HL-60 (cell line): ENCODE measurements at regions not wholly inside any gene's neighbourhood (a gene's known extent, or its start where the extent isn't known, plus 50 kb on each side); places are given as distances from the start of the nearest gene placed in this dataset.

Source experiments
- DNase-seq, 2 experiments: peaks; one replicate each; pipeline ENCODE4 v3.0.0-alpha.2; 2010 to 2020; ENCODE audit warnings: low read depth in 1 of 2, low spot score in 1 of 2
- H3K27ac ChIP-seq: fragments of 250-450 bp; sonication (Bioruptor Pico); replicated peaks from 2 replicates; pipeline ENCODE4 v1.5.1; 2020; ENCODE audit warnings: mild to moderate bottlenecking, moderate library complexity
- H3K27me3 ChIP-seq: fragments of 250-450 bp; sonication (Bioruptor Pico); 2 replicates; pipeline ENCODE4 v1.5.1; 2021; ENCODE audit warnings: mild to moderate bottlenecking, moderate library complexity; ENCODE audit not compliant: insufficient read depth, poor library complexity, severe bottlenecking
- H3K4me3 ChIP-seq: replicated peaks from 2 replicates; pipeline ENCODE4 v1.5.1; 2011; ENCODE audit warnings: mild to moderate bottlenecking, control low read depth, low read length; ENCODE audit not compliant: insufficient read depth
- GABPA ChIP-seq: IDR thresholded peaks from 2 replicates; pipeline ENCODE4 v1.6.1; 2012; ENCODE audit warnings: low read depth
- POLR2AphosphoS5 ChIP-seq: IDR thresholded peaks from 2 replicates; pipeline ENCODE4 v1.6.1; 2012; ENCODE audit warnings: low read depth
- SPI1 ChIP-seq: IDR thresholded peaks from 2 replicates; pipeline ENCODE4 v1.6.1; 2012; ENCODE audit warnings: low read depth, mild to moderate bottlenecking, borderline replicate concordance
- TF ChIP-seq, protein P1 (sequence below): IDR thresholded peaks from 2 replicates; pipeline ENCODE4 v1.6.1; 2012; ENCODE audit warnings: low read depth; ENCODE audit not compliant: insufficient replicate concordance
- TF ChIP-seq, protein P2 (sequence below): IDR thresholded peaks from one replicate; pipeline ENCODE4 v1.5.1; 2011; ENCODE audit warnings: low read length, control low read depth, inconsistent platforms; ENCODE audit not compliant: insufficient read depth

DNA sequence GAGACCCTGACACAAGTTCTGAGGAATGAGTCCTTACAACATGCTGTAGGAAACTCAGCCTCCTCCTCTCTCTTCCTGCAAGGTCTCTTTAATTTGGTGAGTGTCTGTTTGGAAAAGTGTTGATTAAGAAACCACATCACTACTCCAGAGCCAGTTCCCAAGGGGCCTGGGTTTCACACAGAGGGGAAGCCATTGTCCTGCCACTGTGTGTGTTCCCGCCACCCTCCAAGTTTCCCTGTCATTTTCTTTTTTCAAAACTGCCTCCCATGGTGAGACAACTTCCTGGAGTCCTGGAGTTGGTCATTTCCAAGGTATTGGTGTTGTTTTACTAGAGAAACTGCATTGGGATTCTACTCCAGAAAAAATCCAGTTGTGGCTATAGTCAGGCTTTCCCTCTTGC is 232.0 kb upstream of the PARD3B start:
- no peaks in the 10 kb centered on the region for H3K27me3 ChIP-seq
- DNase-seq, result no peak
- no peak for TF ChIP-seq SPI1
- TF ChIP-seq GABPA, result no peak
- TF ChIP-seq, protein P1, sequence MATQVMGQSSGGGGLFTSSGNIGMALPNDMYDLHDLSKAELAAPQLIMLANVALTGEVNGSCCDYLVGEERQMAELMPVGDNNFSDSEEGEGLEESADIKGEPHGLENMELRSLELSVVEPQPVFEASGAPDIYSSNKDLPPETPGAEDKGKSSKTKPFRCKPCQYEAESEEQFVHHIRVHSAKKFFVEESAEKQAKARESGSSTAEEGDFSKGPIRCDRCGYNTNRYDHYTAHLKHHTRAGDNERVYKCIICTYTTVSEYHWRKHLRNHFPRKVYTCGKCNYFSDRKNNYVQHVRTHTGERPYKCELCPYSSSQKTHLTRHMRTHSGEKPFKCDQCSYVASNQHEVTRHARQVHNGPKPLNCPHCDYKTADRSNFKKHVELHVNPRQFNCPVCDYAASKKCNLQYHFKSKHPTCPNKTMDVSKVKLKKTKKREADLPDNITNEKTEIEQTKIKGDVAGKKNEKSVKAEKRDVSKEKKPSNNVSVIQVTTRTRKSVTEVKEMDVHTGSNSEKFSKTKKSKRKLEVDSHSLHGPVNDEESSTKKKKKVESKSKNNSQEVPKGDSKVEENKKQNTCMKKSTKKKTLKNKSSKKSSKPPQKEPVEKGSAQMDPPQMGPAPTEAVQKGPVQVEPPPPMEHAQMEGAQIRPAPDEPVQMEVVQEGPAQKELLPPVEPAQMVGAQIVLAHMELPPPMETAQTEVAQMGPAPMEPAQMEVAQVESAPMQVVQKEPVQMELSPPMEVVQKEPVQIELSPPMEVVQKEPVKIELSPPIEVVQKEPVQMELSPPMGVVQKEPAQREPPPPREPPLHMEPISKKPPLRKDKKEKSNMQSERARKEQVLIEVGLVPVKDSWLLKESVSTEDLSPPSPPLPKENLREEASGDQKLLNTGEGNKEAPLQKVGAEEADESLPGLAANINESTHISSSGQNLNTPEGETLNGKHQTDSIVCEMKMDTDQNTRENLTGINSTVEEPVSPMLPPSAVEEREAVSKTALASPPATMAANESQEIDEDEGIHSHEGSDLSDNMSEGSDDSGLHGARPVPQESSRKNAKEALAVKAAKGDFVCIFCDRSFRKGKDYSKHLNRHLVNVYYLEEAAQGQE, result no peak
- TF ChIP-seq, protein P2, sequence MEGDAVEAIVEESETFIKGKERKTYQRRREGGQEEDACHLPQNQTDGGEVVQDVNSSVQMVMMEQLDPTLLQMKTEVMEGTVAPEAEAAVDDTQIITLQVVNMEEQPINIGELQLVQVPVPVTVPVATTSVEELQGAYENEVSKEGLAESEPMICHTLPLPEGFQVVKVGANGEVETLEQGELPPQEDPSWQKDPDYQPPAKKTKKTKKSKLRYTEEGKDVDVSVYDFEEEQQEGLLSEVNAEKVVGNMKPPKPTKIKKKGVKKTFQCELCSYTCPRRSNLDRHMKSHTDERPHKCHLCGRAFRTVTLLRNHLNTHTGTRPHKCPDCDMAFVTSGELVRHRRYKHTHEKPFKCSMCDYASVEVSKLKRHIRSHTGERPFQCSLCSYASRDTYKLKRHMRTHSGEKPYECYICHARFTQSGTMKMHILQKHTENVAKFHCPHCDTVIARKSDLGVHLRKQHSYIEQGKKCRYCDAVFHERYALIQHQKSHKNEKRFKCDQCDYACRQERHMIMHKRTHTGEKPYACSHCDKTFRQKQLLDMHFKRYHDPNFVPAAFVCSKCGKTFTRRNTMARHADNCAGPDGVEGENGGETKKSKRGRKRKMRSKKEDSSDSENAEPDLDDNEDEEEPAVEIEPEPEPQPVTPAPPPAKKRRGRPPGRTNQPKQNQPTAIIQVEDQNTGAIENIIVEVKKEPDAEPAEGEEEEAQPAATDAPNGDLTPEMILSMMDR, result no peak
- TF ChIP-seq POLR2AphosphoS5, result no peak
- H3K27ac ChIP-seq, result no peak overlapping the region
- no peak overlapping the region for H3K4me3 ChIP-seq

DNA sequence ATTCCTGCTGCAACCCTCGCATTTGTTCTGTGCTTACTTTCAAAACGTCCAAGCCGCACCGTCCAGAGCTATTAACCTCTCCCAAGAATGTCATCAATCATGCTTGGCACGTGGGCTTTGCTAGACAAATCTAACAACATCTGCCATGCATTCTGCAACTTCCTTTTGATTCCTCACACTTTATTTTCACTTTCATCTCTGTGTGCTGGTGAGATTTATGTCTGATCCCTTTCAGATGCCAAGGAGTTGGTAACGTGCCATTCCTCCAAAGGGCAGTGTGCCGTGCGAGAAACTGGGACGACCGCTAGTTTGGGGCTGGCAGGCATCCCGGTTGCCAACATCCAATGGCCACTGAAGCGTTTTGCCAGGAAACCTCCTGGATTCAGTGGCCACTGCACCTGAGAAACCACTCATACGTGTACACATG is 230.0 kb upstream of the PARD3B start:
- Histone ChIP-seq H3K27ac (no peak overlapping the region), H3K27me3 (no peaks in the 10 kb centered on the region), H3K4me3 (no peak overlapping the region)
- TF ChIP-seq, protein P1, result no peak
- no peak for TF ChIP-seq SPI1
- TF ChIP-seq, protein P2, result no peak
- TF ChIP-seq POLR2AphosphoS5, result no peak
- TF ChIP-seq GABPA, result no peak
- DNase-seq, result no peak

DNA sequence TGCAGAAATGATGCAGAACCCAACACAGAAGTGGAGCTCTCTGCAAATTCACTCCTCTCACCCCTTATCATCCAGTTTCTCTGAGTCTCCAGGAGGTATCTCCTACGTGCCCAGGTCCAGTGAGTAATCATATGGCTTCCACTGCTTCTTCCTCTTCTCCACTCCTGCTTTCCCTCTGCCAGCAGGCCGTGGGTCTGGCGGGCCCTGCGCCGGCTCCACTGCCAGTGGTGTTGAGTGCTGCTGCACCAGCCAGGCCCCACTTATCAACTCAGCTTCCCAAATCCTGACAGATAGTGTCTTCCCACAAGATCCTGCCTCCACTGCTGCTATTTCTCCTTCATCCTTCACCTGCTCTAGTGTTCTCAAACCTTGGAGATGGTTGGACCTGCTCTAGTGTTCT is 227.6 kb upstream of the PARD3B start:
- DNase-seq, result no peak
- no peak for TF ChIP-seq GABPA
- TF ChIP-seq, protein P2, result no peak
- no peak for TF ChIP-seq SPI1
- TF ChIP-seq, protein P1, result no peak
- TF ChIP-seq POLR2AphosphoS5, result no peak
- Histone ChIP-seq H3K27me3 (no peaks in the 10 kb centered on the region), H3K4me3 (no peak overlapping the region), H3K27ac (no peak overlapping the region)
